ENCODE measurements at regions not wholly inside any gene's neighbourhood (a gene's known extent, or its start where the extent isn't known, plus 50 kb on each side); places are given as distances from the start of the nearest gene placed in this dataset.

DNA sequence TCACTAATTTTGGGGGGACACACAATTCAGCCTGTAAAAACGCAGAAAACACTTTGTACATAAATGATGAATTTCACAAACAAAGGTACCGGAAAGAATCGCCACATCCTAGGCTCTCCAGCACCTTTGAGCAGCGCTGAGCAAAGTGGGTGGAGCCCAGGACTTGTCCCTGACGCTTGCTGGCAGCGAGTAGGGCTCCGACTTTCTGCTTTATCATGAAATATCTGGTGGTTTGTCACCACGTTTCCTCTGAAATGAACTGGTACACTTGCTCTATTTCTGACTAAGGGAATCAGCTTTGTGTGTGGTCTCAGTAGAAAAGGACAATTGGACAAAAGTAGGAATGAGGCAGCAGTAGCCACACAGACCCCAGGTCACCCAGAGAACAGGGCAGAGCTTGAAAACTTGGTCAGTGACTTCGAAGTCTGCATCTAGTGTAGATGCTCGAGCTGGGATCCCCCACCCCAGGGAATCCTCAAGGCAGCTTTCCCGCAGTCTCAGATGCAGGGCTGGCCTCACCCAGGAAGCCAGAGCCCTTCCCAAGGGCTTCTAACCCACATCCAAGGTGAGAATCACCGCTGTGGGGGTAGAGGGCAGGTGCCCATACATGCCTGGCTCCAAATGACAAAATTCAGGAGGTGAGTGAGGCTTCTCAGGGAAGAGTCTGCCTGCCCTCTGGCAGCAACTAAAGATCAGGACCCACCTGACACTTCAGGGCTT lies 85.3 kb upstream of the SOX1 start:
- Mint-ChIP-seq H3K9me3 (ENCODE audit: unreplicated experiment) (peaks cover 19% of the 10 kb centered on the region), H3K4me3 (ENCODE audit: unreplicated experiment) (no peak overlapping the region), H3K27ac (ENCODE audit: unreplicated experiment) (no peak overlapping the region), H3K4me1 (ENCODE audit: unreplicated experiment) (no peaks in the 10 kb centered on the region), H3K27me3 (ENCODE audit: unreplicated experiment) (no peaks in the 10 kb centered on the region), H3K36me3 (ENCODE audit: unreplicated experiment) (no peaks in the 10 kb centered on the region)
- TF ChIP-seq, protein P1, sequence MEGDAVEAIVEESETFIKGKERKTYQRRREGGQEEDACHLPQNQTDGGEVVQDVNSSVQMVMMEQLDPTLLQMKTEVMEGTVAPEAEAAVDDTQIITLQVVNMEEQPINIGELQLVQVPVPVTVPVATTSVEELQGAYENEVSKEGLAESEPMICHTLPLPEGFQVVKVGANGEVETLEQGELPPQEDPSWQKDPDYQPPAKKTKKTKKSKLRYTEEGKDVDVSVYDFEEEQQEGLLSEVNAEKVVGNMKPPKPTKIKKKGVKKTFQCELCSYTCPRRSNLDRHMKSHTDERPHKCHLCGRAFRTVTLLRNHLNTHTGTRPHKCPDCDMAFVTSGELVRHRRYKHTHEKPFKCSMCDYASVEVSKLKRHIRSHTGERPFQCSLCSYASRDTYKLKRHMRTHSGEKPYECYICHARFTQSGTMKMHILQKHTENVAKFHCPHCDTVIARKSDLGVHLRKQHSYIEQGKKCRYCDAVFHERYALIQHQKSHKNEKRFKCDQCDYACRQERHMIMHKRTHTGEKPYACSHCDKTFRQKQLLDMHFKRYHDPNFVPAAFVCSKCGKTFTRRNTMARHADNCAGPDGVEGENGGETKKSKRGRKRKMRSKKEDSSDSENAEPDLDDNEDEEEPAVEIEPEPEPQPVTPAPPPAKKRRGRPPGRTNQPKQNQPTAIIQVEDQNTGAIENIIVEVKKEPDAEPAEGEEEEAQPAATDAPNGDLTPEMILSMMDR (IDR thresholded peaks at IDR 0.05) = no peak
- peak; percentile 64 for DNase-seq (ENCODE audit: extremely low spot score, unreplicated experiment)

DNA sequence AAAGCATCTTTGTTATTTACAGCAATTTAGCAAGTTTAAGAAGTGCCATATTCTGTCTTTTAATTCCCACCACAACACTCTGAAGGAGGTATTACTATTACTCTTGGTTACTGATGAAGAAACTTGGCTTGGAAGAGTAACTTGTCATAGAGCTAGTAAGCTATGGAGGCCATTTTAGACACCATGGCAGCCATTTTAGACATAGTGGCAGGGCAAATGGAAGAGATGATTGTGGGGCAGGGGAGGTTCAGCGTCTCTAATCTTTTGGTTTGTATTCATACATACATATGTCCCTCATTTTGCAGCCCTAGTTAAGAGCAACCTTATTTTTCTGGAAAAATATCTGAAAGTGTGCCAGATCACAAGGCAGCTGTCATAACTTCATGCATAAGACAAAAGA lies 82.6 kb upstream of the SOX1 start:
- H3K9me3 Mint-ChIP-seq (ENCODE audit: unreplicated experiment) = peaks cover 16% of the 10 kb centered on the region
- DNase-seq (ENCODE audit: extremely low spot score, unreplicated experiment) = no peak
- no peak overlapping the region for H3K4me3 Mint-ChIP-seq (ENCODE audit: unreplicated experiment)
- H3K4me1 Mint-ChIP-seq (ENCODE audit: unreplicated experiment) = no peaks in the 10 kb centered on the region
- H3K36me3 Mint-ChIP-seq (ENCODE audit: unreplicated experiment) = no peaks in the 10 kb centered on the region
- no peak overlapping the region for H3K27ac Mint-ChIP-seq (ENCODE audit: unreplicated experiment)
- TF ChIP-seq, protein P1 (IDR thresholded peaks at IDR 0.05) = no peak
- H3K27me3 Mint-ChIP-seq (ENCODE audit: unreplicated experiment) = no peaks in the 10 kb centered on the region

DNA sequence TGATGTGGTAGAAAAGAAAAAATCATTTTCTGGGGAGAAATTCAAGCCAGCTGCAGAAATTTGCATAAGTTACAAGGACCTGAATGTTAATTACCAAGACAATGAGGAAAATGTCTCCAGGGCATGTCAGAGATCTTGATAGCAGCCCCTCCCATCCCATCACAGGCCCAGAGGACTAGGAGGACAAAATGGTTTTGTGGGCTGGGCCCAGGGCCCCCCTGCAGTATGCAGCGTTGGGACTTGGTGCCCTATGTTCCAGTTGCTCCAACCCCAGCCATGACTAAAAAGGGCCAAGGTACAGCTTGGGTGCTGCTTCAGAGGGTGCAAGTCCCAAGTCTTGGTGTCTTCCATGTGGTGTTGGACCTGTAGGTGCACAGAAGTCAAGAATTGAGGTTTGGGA lies 76.6 kb upstream of the SOX1 start:
- H3K27ac Mint-ChIP-seq (ENCODE audit: unreplicated experiment) = no peak overlapping the region
- no peaks in the 10 kb centered on the region for H3K36me3 Mint-ChIP-seq (ENCODE audit: unreplicated experiment)
- no peaks in the 10 kb centered on the region for H3K27me3 Mint-ChIP-seq (ENCODE audit: unreplicated experiment)
- no peaks in the 10 kb centered on the region for H3K4me1 Mint-ChIP-seq (ENCODE audit: unreplicated experiment)
- no peak for DNase-seq (ENCODE audit: extremely low spot score, unreplicated experiment)
- no peak overlapping the region for H3K4me3 Mint-ChIP-seq (ENCODE audit: unreplicated experiment)
- peaks cover 34% of the 10 kb centered on the region for H3K9me3 Mint-ChIP-seq (ENCODE audit: unreplicated experiment)
- TF ChIP-seq, protein P1 (IDR thresholded peaks at IDR 0.05) = no peak

DNA sequence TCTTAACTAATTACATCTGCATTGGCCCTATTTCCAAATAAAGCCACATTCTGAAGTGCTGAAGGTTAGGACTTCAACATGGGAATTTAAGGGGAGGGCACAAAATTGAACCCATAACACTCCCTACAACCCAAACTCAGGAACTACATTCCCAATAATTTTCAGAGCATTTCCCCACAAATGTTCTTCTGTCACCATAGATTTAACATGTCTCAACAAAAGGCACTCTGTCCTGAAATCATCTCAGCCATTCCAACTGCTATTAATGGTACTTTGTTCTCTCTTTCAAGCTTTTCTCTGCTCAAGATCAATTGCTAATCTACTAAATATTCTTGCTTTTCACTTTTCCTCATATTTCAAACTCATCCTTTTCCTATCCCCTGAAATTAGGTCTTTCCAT lies 74.0 kb upstream of the SOX1 start:
- H3K4me3 Mint-ChIP-seq (ENCODE audit: unreplicated experiment) = no peak overlapping the region
- TF ChIP-seq, protein P1 (IDR thresholded peaks at IDR 0.05) = no peak
- no peak for DNase-seq (ENCODE audit: extremely low spot score, unreplicated experiment)
- no peak overlapping the region for H3K27ac Mint-ChIP-seq (ENCODE audit: unreplicated experiment)
- no peaks in the 10 kb centered on the region for H3K4me1 Mint-ChIP-seq (ENCODE audit: unreplicated experiment)
- no peaks in the 10 kb centered on the region for H3K27me3 Mint-ChIP-seq (ENCODE audit: unreplicated experiment)
- H3K9me3 Mint-ChIP-seq (ENCODE audit: unreplicated experiment) = peaks cover 28% of the 10 kb centered on the region
- no peaks in the 10 kb centered on the region for H3K36me3 Mint-ChIP-seq (ENCODE audit: unreplicated experiment)

DNA sequence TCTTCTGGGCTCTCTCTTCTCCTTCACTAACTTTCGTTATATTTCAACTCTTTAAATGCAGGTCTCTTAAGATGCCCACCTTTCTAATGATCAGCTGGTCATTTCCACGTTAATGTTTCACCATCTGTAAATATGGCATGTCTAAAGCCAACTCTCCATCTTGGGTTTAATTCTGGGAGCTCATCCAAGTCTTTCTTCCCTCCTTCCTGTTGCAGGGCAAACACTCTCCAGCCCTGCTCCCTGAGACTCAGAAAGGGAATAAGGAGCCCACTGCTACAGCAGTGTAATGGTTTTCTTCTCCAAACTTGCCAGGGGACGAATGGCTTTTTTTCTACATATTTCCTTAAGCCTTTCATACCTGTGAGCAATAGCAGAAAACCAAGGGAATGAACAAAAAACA lies 73.3 kb upstream of the SOX1 start:
- H3K9me3 Mint-ChIP-seq (ENCODE audit: unreplicated experiment) = peaks cover 28% of the 10 kb centered on the region
- H3K4me3 Mint-ChIP-seq (ENCODE audit: unreplicated experiment) = no peak overlapping the region
- TF ChIP-seq, protein P1 (IDR thresholded peaks at IDR 0.05) = no peak
- H3K4me1 Mint-ChIP-seq (ENCODE audit: unreplicated experiment) = no peaks in the 10 kb centered on the region
- DNase-seq (ENCODE audit: extremely low spot score, unreplicated experiment) = no peak
- H3K27ac Mint-ChIP-seq (ENCODE audit: unreplicated experiment) = no peak overlapping the region
- no peaks in the 10 kb centered on the region for H3K36me3 Mint-ChIP-seq (ENCODE audit: unreplicated experiment)
- H3K27me3 Mint-ChIP-seq (ENCODE audit: unreplicated experiment) = no peaks in the 10 kb centered on the region

Data from osteocyte (in vitro differentiated cells).